ENCODE measurements at regions not wholly inside any gene's neighbourhood (a gene's known extent, or its start where the extent isn't known, plus 50 kb on each side); places are given as distances from the start of the nearest gene placed in this dataset.

DNA sequence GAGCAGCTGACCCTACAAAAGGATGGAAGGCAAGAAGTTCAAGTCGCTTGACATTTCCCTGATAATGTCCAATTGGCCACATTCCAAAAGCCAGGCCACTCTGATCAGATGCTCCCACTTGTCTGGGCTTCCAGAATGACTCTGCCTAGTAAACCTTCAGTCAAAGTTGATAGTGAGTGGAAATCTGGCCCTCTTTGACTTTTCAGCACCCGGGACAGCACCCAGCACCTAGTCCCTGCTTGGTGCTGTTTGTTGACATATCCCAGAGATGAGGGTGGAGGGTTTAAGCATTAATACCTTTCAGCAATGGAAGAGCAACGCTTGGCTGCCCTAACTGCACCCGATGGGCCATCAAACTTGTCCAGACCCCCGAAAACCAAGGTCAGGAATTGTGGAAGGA is 131.3 kb downstream of the AIPL1 start:
- peaks cover 0 to 5% (median 4%) of the 10 kb centered on the region in 3 donors for H3K27me3 ChIP-seq
- no peak overlapping the region for H3K4me3 ChIP-seq
- intact Hi-C loops (cut with DNase I; ENCODE audit: low total_unique reads) = no loop called here
- H3K9me3 ChIP-seq = no peaks in the 10 kb centered on the region
- no peak overlapping the region for H3K27ac ChIP-seq
- H3K4me1 ChIP-seq = no peaks in the 10 kb centered on the region
- no peak for DNase-seq
- no peak for ATAC-seq
- TF ChIP-seq, protein P1, sequence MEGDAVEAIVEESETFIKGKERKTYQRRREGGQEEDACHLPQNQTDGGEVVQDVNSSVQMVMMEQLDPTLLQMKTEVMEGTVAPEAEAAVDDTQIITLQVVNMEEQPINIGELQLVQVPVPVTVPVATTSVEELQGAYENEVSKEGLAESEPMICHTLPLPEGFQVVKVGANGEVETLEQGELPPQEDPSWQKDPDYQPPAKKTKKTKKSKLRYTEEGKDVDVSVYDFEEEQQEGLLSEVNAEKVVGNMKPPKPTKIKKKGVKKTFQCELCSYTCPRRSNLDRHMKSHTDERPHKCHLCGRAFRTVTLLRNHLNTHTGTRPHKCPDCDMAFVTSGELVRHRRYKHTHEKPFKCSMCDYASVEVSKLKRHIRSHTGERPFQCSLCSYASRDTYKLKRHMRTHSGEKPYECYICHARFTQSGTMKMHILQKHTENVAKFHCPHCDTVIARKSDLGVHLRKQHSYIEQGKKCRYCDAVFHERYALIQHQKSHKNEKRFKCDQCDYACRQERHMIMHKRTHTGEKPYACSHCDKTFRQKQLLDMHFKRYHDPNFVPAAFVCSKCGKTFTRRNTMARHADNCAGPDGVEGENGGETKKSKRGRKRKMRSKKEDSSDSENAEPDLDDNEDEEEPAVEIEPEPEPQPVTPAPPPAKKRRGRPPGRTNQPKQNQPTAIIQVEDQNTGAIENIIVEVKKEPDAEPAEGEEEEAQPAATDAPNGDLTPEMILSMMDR (IDR thresholded peaks at IDR 0.05 in 4 of 5, conservative IDR thresholded peaks at IDR 0.05 in 1 of 5) = no peak
- no peak for TF ChIP-seq POLR2A (IDR thresholded peaks at IDR 0.05)
- no peaks in the 10 kb centered on the region for H3K36me3 ChIP-seq
- in situ Hi-C loops (cut with MboI; ENCODE audit: low sequenced_read_pairs in 4 of 4) = no loop called here

DNA sequence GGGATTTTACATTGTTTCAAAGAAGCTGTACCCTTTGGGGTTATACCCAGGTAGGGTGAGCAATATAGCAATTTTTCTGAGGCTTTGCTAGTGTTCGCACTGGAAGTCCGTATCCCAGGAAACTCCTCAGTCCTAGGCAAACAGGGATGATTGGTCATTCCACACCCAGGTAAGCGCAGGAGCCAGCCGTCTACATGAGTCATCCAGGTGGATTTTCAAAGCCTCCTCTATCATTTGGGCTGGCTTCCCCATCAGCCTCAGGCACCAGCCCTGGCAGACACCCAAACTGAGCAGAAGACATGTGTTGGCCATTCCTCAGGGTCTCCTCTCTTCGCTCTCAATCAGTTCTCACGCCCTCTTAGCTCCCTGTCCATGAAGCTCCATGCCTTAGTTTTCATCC is 135.6 kb downstream of the AIPL1 start:
- in situ Hi-C loops (cut with MboI; ENCODE audit: low sequenced_read_pairs in 4 of 4) (no loop called here), intact Hi-C loops (cut with DNase I; ENCODE audit: low total_unique reads) (no loop called here)
- no peak for ATAC-seq
- Histone ChIP-seq H3K27me3 (peaks cover 0 to 7% (median 0%) of the 10 kb centered on the region in 3 donors), H3K36me3 (no peaks in the 10 kb centered on the region), H3K27ac (no peak overlapping the region), H3K4me3 (no peak overlapping the region), H3K9me3 (no peaks in the 10 kb centered on the region), H3K4me1 (no peaks in the 10 kb centered on the region)
- no peak for DNase-seq
- TF ChIP-seq, protein P1 (IDR thresholded peaks at IDR 0.05 in 4 of 5, conservative IDR thresholded peaks at IDR 0.05 in 1 of 5) = no peak
- TF ChIP-seq POLR2A (IDR thresholded peaks at IDR 0.05) = no peak

DNA sequence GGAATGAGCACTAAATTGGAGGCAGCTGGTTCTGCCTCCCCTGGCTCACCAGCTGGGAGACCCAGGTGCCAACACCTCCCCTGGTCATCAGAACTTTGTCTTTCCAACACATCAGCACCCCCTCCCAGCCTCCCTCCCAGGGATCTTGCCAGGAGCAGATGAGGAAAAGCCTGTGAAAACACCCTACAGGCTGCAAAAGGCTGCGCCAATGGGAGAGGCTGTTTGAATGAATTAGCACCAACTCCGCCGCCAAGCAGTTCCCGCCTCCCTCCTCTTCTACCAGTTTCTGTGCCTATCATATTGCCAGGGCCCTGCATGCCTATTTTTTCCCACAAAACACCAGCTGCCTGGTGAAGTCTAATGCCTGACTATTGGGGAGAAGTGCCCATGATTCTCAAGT is 137.0 kb downstream of the AIPL1 start:
- Histone ChIP-seq H3K4me1 (no peaks in the 10 kb centered on the region), H3K27me3 (peaks cover 0 to 7% (median 0%) of the 10 kb centered on the region in 3 donors), H3K36me3 (no peaks in the 10 kb centered on the region), H3K4me3 (no peak overlapping the region), H3K9me3 (no peaks in the 10 kb centered on the region), H3K27ac (no peak overlapping the region)
- ATAC-seq = no peak
- TF ChIP-seq, protein P1 (IDR thresholded peaks at IDR 0.05 in 4 of 5, conservative IDR thresholded peaks at IDR 0.05 in 1 of 5) = no peak
- TF ChIP-seq POLR2A (IDR thresholded peaks at IDR 0.05) = no peak
- in situ Hi-C loops (cut with MboI; ENCODE audit: low sequenced_read_pairs in 4 of 4) (no loop called here), intact Hi-C loops (cut with DNase I; ENCODE audit: low total_unique reads) (no loop called here)
- DNase-seq = no peak

DNA sequence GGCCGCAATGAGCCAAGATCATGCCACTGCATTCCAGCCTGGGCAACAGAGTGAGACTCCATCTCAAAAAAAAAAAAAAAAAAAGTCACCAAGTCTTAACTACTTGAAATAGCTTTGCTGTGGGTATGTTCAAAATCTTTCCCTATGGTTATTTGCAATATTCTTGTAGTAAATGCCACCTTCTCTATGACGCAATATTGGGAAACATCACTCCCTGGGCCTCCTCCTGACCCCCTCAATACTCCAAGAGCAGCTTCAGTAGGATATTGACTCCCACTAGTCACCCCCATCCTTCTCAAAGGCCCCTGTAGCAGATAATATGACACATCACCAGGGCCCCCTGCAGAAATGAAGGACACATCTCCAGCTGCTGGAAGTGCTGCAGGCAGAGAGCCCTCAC is 137.8 kb downstream of the AIPL1 start:
- DNase-seq = no peak
- ATAC-seq = no peak
- no peaks in the 10 kb centered on the region for H3K36me3 ChIP-seq
- H3K27ac ChIP-seq = no peak overlapping the region
- in situ Hi-C loops (cut with MboI; ENCODE audit: low sequenced_read_pairs in 4 of 4) (no loop called here), intact Hi-C loops (cut with DNase I; ENCODE audit: low total_unique reads) (no loop called here)
- peaks cover 0 to 7% (median 0%) of the 10 kb centered on the region in 3 donors for H3K27me3 ChIP-seq
- no peaks in the 10 kb centered on the region for H3K4me1 ChIP-seq
- no peaks in the 10 kb centered on the region for H3K9me3 ChIP-seq
- no peak overlapping the region for H3K4me3 ChIP-seq
- TF ChIP-seq POLR2A (IDR thresholded peaks at IDR 0.05) = no peak
- TF ChIP-seq, protein P1 (IDR thresholded peaks at IDR 0.05 in 4 of 5, conservative IDR thresholded peaks at IDR 0.05 in 1 of 5) = no peak

DNA sequence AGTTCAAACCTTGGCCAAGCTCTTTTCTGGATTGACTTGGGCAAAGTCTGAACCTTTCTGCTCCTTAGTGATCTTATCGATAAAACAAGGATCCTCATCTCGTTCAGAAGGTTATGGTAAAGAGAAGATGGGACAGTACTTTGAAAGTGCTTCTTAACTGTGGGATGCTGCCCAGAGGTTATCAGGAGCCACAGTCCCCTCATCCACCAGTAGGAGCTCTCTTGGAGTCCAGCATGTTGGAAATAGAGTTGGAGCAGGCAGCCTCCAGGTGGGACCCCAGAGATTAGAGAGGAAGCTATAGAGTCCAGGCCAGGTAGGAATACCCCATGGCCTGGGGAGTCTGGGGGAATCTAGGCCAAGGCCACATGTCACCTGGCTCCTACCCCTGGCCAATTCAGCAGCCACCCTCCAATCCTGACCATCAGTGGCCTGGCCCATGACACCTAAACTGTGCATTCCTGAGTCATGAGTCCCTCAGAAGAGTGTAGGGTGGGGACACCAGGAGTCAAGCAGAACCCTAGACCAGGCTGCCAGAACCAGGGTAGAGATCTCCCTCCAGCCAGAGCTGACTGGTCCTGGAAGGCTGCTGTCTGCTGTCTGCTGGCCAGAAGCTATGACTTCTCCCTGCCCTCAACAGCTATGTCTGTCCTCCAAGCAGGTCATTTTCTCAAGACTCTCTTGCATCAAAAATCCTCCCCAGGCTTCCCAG is 144.3 kb downstream of the AIPL1 start:
- no peak for ATAC-seq
- H3K4me3 ChIP-seq = no peak overlapping the region
- intact Hi-C loops (cut with DNase I; ENCODE audit: low total_unique reads) = no loop called here
- TF ChIP-seq POLR2A (IDR thresholded peaks at IDR 0.05) = no peak
- TF ChIP-seq, protein P1 (IDR thresholded peaks at IDR 0.05 in 4 of 5, conservative IDR thresholded peaks at IDR 0.05 in 1 of 5) = no peak
- no peak for DNase-seq
- H3K4me1 ChIP-seq = no peaks in the 10 kb centered on the region
- H3K27me3 ChIP-seq = no peaks in the 10 kb centered on the region
- no peaks in the 10 kb centered on the region for H3K36me3 ChIP-seq
- H3K9me3 ChIP-seq = no peaks in the 10 kb centered on the region
- no peak overlapping the region for H3K27ac ChIP-seq
- in situ Hi-C loops (cut with MboI; ENCODE audit: low sequenced_read_pairs in 4 of 4) = no loop called here

Data from gastrocnemius medialis (tissue), 4 donors.